Right ventricle myocardium inferior (tissue), 1 donor: ENCODE measurements at regions not wholly inside any gene's neighbourhood (a gene's known extent, or its start where the extent isn't known, plus 50 kb on each side); places are given as distances from the start of the nearest gene placed in this dataset.
A peak's percentile ranks its signal among the peaks of the same experiment; 100 is the strongest.

ENCODE experiments used
- ATAC-seq: fragments of 200-7000 bp; cut with Tn5 transposase; one replicate; pipeline ENCODE4 v1.9.1; 2020; ENCODE audit warnings: mild to moderate bottlenecking, moderate library complexity
- DNase-seq: peaks from one replicate; pipeline ENCODE4 v3.0.0; 2021; ENCODE audit errors: missing footprints
- intact Hi-C: fragments of 100-400 bp; cut with DNase I; formaldehyde crosslinking; loops from one replicate; pipeline ENCODE4 v1.11.0; 2022
- donor health status: DM: no; HTN: yes; CAD: no; lungs with severe emphysema.

DNA sequence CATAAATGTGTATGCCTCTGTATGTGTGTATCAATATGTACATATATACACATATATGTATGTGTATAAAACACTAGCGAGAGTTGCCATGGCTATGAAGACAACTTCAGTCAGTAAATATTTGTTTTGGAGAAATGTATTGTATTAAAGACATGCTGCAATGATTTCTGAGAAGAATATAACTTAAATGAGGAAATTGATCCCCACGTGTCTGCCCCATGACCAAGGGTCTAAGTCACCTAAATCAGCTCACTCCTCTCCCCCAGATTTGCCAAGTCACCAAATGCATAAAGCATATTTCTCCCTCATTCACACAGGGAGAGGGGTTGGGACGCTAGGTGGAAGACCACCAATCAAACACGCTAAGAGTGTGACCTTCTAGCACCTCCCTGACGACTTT lies 58.3 kb upstream of the LYST start:
- intact Hi-C loops = no loop called here
- ATAC-seq (no peak), DNase-seq (no peak)

DNA sequence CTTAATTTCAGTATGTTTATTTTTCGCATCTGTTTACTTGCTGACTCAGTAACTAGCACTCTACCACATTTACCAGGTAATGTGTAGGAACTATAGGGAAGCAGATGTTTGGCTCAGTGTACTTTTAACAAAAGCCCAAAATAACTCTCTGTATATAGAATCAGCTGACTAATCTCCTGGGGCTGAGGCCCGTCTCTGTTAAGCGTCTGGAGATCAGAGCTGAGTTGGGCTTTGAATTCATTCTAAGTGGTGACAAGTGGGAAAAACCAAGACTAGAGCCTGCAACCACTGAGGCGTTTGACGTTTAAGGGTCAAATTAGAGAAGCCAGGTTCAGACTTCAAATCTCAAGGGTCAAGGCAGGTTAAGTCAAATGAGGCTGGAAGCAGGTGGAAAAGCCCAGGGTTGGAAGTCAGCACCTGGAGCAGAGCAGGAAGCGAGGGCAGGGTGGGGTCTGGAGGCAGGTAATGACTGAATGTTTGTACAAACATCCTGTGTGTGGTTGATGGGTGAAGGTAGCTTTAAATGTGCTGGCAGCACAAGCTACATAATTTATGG lies 56.8 kb upstream of the LYST start:
- no peak for ATAC-seq
- intact Hi-C loops = no loop called here
- DNase-seq = no peak

DNA sequence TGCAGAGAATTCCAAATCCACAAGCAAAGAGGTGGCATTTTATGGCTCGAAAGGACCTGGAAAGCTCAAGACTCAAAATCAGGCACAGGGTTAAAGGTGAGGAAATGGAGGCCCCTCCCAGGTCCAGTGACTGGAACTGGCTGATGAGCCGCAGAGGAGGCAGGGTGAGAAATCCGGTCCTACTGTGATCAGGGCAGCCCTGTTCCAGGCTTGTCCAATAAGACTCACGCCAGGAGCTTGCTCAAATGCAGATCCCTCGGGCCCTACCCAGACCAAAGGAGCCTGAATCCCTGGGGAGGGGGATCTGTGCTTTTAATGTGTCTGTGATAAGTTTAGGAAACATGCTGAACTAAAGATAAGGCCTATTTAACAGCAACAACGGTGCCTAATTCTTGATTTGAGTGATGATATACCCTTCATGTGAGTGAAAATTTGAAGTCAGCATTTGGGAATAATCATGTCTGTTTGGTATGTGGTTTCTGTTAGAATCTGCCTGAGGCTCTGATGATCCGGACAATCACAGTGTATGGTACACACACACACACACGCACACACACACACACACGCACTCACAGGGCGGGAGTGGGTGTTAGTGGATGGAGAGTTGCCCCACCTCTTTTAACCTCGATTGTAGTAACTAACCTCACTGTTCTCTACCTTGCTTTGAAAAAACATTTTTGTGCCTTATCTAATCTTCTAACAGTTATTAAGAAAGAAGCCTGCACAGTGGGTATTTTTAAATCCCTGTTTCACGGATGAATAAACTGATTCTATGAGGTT lies 54.1 kb upstream of the LYST start:
- ATAC-seq (no peak), DNase-seq (no peak)
- intact Hi-C loops = no loop called here

DNA sequence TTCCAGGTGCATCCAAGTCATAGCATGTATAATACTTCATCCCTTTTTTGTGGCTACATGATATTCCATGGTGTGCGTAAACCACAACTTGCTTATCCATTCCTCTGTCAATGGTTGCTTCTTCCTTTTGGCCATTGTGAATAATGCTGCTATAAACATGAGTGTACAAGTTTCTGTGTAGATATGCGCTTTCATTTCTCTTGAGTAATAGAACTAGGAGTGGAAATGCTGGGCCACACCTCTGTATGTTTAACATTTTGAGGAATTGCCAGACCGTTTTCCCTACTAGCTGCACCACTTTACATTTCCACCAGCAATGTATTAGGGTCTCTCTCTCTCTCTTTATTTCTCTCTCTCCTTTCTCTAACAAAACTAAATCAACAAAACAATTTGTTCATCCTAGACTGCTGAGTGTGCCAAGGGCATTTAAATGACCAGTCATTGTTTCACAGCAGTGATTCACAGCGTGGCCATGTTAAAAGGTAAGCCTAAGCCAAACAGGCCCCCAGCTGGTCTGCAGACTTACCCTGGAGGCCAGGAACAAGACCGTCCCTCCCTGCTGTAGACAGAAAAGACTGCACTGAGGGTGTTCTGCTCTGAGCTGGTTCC lies 53.2 kb upstream of the LYST start:
- intact Hi-C loops = no loop called here
- no peak for DNase-seq
- no peak for ATAC-seq

DNA sequence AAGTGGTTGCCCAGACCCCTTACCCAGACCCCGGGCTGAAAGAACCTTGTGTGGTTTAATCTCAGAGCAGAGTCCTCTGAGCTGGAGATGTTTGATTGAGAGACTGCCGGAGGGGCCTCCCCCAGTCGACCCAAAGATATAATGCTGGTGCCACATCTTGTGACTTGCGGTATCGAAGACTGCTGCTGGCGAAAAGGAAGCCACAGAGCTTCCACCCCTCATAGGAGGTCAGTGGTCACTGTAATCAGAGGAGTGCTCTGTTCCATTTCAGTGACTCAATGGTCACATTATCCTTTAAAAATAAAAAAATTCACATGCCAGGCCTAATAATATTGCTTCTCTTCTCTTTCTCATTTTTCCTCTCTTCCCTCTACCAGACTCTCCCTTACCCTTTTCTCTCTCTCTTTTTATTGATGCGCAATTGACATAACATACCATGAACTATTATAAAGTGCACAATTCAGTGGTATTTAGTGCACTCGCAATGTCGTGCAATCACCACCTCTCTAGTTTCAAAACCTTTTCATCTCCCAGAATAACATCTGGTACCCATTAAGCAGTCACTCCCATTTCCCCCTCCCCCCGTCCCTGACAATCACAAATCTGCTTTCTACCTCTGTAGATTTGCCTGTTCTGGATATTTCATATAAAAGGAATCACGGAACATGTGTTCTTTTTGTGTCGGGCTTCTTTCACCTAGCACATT lies 52.6 kb upstream of the LYST start:
- no peak for ATAC-seq
- DNase-seq = no peak
- intact Hi-C loops = no loop called here

DNA sequence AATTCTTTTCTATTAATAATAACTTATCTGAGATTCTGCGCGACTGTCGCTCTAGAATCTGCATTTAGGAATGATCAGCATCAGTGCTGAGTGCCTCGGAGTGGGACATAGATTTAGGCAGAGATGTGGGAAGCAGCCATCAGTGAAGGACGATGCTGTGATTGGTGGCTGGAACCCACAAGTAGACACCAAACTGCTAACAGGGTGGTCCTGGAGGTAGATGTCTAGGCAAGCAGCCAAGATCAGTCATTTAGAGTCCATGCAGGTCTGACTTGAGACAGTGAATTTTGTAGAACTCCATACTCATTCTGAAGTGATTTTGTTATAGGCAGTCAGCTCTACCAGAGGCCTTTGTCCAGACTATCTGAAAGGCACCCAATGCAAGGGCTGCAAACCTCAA lies 51.8 kb upstream of the LYST start:
- DNase-seq (no peak), ATAC-seq (no peak)
- intact Hi-C loops = no loop called here

DNA sequence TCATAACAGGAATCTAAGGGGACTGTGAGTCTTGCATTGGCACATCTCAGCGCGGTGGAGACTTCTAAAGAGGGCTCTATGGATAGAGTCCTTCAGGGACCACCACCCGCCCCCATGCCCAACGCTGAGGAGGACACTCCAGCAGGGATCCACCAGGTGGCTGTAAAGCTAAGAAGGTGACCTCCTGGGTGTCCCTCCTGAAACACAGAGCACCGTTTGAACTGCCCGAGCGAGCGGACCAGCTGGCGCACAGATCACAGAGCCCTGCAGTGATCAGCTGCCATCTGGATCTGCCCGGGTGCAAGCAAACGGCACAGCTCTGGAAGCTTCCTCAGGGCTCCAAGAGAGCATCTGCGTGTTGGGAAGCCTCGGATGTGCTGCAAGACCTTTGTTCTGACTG lies 51.3 kb upstream of the LYST start:
- ATAC-seq = no peak
- no peak for DNase-seq
- intact Hi-C loops = no loop called here

DNA sequence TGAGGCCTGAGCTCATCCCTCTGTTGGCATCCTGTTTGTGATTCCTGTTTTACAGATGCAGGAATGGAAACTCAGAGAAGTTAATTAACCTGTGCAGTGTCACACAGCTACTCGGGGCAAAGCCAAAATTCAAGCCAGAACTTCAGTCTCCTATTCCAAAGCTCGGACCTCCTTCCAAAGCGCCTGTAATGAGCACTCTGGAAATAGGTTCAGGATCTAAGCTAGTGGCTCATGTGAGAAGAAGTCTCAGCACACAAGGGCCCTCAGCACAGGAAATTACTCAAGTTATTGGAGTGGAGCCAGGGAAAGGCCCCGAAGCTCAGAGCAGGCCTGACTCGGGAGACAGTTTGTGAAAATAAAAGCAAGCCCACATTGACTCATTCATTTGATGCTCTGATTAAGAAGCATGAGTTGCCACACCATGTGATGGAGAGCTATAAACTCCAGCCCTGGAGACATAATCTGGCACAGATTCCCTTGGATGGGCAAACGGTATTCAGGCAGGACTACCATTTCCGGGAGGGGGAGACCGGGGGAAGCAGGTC lies 50.6 kb upstream of the LYST start:
- ATAC-seq = peak; percentile 92
- intact Hi-C loops = no loop called here

More for the DNA sequence above, 50.6 kb upstream of the LYST start:
- DNase-seq = peak; percentile 69
